Right atrium auricular region (tissue), 2 donors: ENCODE measurements at regions not wholly inside any gene's neighbourhood (a gene's known extent, or its start where the extent isn't known, plus 50 kb on each side); places are given as distances from the start of the nearest gene placed in this dataset.
"Not testable (repeated sequence)": the region's sequence is repeated elsewhere in the genome, so short reads cannot be mapped to it uniquely, and the experiment has no call there.

Source experiments
- DNase-seq: peaks from one replicate; pipeline ENCODE4 v3.0.0-alpha.2; 2019; ENCODE audit warnings: low spot score
- H3K27ac ChIP-seq, 2 donors: fragments of 200-600 bp; sonication (generic); 1 replicate in 1 of 2; 2 replicates in 1 of 2; pipeline ENCODE4 v1.5.1; 2016 to 2019
- H3K27me3 ChIP-seq, 2 donors: fragments of 200-600 bp; sonication (generic); one replicate each; pipeline versions ENCODE4 v1.5.1 to v1.6.0; 2017 to 2019
- H3K36me3 ChIP-seq: fragments of 200-600 bp; sonication (generic); one replicate; pipeline ENCODE4 v1.5.1; 2016
- H3K4me1 ChIP-seq, 2 donors: fragments of 200-600 bp; sonication (generic); one replicate each; pipeline versions ENCODE4 v1.5.1 to v1.6.0; 2017 to 2019
- H3K4me3 ChIP-seq, 2 donors: fragments of 200-600 bp; sonication (generic); 1 replicate in 1 of 2; 2 replicates in 1 of 2; pipeline ENCODE4 v1.5.1; 2017 to 2019; ENCODE audit warnings: mild to moderate bottlenecking in 1 of 2, moderate library complexity in 1 of 2
- H3K9me3 ChIP-seq, 2 donors: fragments of 200-600 bp; sonication (generic); one replicate each; pipeline ENCODE4 v1.5.1; 2019
- TF ChIP-seq, protein P1 (sequence below), 2 donors: fragments of 200-600 bp; sonication (generic); IDR thresholded peaks; one replicate each; pipeline ENCODE4 v1.5.1; 2019; ENCODE audit warnings: antibody characterized with exemption in 2 of 2

DNA sequence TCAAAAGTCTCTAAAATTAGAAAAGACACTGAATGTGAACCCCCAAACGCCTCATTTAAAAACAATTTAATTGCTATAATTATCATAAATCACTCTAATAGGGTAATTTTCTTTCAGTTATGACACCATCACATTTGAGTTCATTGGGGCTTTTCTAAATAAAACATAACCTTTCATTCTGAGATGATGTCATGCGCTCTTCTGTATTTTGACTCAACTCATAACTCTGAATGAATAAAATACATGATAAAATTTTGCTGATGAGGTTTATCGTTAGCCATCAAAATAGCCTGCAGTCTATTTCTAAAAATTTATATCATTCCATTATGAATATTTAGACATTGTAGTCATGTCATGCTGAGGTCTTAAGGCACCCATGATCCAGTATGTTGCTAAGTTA is 1099.7 kb downstream of the SUCLG1 start:
- TF ChIP-seq, protein P1, sequence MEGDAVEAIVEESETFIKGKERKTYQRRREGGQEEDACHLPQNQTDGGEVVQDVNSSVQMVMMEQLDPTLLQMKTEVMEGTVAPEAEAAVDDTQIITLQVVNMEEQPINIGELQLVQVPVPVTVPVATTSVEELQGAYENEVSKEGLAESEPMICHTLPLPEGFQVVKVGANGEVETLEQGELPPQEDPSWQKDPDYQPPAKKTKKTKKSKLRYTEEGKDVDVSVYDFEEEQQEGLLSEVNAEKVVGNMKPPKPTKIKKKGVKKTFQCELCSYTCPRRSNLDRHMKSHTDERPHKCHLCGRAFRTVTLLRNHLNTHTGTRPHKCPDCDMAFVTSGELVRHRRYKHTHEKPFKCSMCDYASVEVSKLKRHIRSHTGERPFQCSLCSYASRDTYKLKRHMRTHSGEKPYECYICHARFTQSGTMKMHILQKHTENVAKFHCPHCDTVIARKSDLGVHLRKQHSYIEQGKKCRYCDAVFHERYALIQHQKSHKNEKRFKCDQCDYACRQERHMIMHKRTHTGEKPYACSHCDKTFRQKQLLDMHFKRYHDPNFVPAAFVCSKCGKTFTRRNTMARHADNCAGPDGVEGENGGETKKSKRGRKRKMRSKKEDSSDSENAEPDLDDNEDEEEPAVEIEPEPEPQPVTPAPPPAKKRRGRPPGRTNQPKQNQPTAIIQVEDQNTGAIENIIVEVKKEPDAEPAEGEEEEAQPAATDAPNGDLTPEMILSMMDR (IDR thresholded peaks at IDR 0.05), result no peak
- no peaks in the 10 kb centered on the region for H3K27me3 ChIP-seq
- no peaks in the 10 kb centered on the region for H3K36me3 ChIP-seq
- no peaks in the 10 kb centered on the region for H3K9me3 ChIP-seq
- H3K4me1 ChIP-seq, result no peaks in the 10 kb centered on the region
- no peak for DNase-seq
- no peak overlapping the region for H3K4me3 ChIP-seq
- no peak overlapping the region for H3K27ac ChIP-seq

DNA sequence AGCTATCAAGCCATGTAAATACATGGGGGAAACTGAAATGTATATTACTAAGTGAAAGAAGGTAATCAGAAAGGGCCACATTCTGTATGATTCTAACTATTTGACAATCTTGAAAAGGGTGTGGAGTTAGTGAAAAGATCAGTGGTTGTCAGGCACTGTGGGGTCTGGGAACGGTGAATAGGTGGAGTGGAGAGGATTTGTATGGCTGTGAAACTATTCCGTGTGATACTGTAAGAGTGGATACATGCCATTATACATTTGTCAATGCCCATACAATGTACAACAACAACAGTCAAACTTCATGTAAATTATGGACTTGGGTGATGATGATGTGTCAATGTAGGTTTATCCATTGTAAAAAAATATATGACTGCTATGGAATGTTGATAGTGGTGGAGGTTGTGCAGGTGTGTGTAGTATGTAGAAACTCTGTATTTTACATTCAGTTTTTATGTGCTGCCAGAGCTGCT is 1116.2 kb downstream of the SUCLG1 start:
- Histone ChIP-seq H3K4me3 (no peak overlapping the region), H3K27me3 (no peaks in the 10 kb centered on the region), H3K9me3 (no peaks in the 10 kb centered on the region), H3K36me3 (no peaks in the 10 kb centered on the region), H3K4me1 (no peaks in the 10 kb centered on the region), H3K27ac (no peak overlapping the region)
- DNase-seq, result no peak
- TF ChIP-seq, protein P1 (IDR thresholded peaks at IDR 0.05), result no peak

DNA sequence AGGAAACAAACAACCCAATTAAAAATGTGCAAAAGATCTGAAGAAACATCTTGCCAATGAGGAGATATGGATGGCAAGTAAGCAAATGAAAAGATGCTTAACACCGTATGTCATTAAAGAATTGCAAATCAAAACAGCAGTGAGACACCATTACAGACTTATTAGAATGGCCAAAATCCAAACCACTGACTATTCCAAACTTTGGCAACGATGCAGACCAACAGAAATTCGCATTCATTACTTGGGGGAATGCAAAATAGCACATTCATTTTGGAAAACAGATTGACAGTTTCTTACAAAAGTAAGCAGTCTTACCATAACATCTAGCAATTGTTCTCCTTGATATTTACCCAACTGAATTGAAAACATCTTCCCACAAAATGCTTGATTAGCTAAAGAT is 1118.7 kb downstream of the SUCLG1 start:
- H3K9me3 ChIP-seq, result no peaks in the 10 kb centered on the region
- H3K4me1 ChIP-seq, result no peaks in the 10 kb centered on the region
- no peak overlapping the region for H3K4me3 ChIP-seq
- H3K36me3 ChIP-seq, result no peaks in the 10 kb centered on the region
- no peak for DNase-seq
- TF ChIP-seq, protein P1 (IDR thresholded peaks at IDR 0.05), result no peak
- no peak overlapping the region for H3K27ac ChIP-seq
- H3K27me3 ChIP-seq, result no peaks in the 10 kb centered on the region

DNA sequence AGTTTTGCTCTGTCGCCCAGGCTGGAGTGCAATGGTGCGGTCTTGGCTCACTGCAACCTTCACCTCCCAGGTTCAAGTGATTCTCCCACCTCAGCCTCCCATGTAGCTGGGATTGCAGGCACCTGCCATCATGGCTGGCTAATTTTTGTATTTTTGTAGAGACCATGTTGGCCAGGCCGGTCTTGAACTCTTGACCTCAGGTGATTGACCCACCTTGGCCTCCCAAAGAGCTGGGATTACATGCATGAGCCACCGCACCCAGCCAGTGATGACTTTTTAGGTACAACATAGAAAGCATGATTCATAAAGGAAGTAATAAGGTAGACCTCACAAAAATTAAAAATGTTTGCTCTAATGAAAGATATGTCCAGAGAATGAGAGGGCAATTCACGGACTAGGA is 1119.1 kb downstream of the SUCLG1 start:
- H3K27ac ChIP-seq, H3K27me3 ChIP-seq, H3K9me3 ChIP-seq, DNase-seq, H3K36me3 ChIP-seq, H3K4me1 ChIP-seq, H3K4me3 ChIP-seq: not testable (repeated sequence)

DNA sequence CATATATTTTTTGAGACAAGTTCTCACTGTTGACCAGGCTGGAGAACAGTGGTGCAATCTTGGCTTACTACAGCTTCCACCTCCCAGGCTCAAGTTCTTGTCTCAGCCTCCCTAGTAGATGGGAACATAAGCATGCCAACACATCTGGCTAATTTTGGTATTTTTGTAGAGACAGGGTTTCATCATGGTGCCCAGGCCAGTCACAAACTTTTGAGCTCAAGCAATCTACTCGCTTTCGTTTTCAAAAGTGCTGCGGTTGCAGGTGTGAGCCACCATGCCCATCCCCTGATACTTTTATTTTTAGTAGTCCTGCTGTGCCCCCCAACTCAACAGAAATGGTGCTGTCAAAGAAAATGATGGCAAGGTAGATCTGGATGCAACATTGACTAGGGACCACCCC is 1127.3 kb downstream of the SUCLG1 start:
- Histone ChIP-seq H3K9me3 (no peaks in the 10 kb centered on the region), H3K27ac (no peak overlapping the region), H3K4me3 (no peak overlapping the region), H3K36me3 (no peaks in the 10 kb centered on the region), H3K4me1 (no peaks in the 10 kb centered on the region), H3K27me3 (no peaks in the 10 kb centered on the region)
- TF ChIP-seq, protein P1 (IDR thresholded peaks at IDR 0.05), result no peak
- DNase-seq, result no peak

DNA sequence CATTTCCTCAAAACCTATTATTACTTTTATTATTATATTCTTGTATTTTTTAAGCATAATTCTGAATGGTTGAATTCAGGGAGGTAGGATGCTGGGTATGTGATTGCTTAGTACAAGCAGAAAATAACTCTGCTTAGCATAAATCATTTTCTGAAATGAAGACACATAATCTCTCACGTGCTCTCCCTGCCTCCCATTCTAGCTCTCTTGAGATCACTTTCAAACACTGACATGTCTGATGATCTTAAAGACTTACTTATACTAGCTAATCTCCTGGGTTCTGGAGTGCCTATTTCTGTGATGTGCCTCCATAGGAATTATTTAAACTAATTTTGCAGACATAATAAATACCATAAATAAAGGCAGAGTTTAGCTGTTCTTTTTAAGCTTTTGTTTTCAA is 1136.0 kb downstream of the SUCLG1 start:
- Histone ChIP-seq H3K4me1 (no peaks in the 10 kb centered on the region), H3K36me3 (no peaks in the 10 kb centered on the region), H3K27ac (no peak overlapping the region), H3K4me3 (no peak overlapping the region), H3K27me3 (no peaks in the 10 kb centered on the region), H3K9me3 (no peaks in the 10 kb centered on the region)
- TF ChIP-seq, protein P1 (IDR thresholded peaks at IDR 0.05), result no peak
- DNase-seq, result no peak
